Calu3 (cell line): ENCODE measurements at regions not wholly inside any gene's neighbourhood (a gene's known extent, or its start where the extent isn't known, plus 50 kb on each side); places are given as distances from the start of the nearest gene placed in this dataset.

Experiments used
- BruUV-seq: library from RNA; stranded (reverse); fragments of 400-500 nt; replicated peaks from 2 replicates; lab custom pipeline; 2021; lab: Mats Ljungman, UMichigan
- CTCF ChIA-PET: fragments of 300-600 bp; sonication (Branson Sonifier 250); formaldehyde crosslinking; loops from one replicate; lab custom pipeline; 2022; ENCODE audit warnings: antibody characterized with exemption; lab: Charles Lee
- DNase-seq: peaks from one replicate; pipeline ENCODE4 v3.0.0; 2022
- H3K27ac Mint-ChIP-seq: one replicate; pipeline ENCODE4 v1.8.0; 2022; ENCODE audit warnings: mixed read lengths; ENCODE audit not compliant: unreplicated experiment
- H3K27me3 Mint-ChIP-seq: one replicate; pipeline ENCODE4 v1.8.0; 2022; ENCODE audit warnings: mixed read lengths; ENCODE audit not compliant: unreplicated experiment
- H3K36me3 Mint-ChIP-seq: one replicate; pipeline ENCODE4 v1.8.0; 2022; ENCODE audit warnings: mild to moderate bottlenecking, moderate library complexity, mixed read lengths; ENCODE audit not compliant: insufficient read depth, unreplicated experiment
- H3K4me1 Mint-ChIP-seq: one replicate; pipeline ENCODE4 v1.8.0; 2022; ENCODE audit warnings: mild to moderate bottlenecking, low read depth, mixed read lengths; ENCODE audit not compliant: unreplicated experiment
- H3K4me3 Mint-ChIP-seq: one replicate; pipeline ENCODE4 v1.8.0; 2022; ENCODE audit warnings: mild to moderate bottlenecking, low read depth, moderate library complexity, mixed read lengths; ENCODE audit not compliant: unreplicated experiment
- H3K9me3 Mint-ChIP-seq: one replicate; pipeline ENCODE4 v1.8.0; 2022; ENCODE audit warnings: low read depth, mixed read lengths; ENCODE audit not compliant: unreplicated experiment
- intact Hi-C: fragments of 100-400 bp; cut with micrococcal nuclease; formaldehyde crosslinking; loops from one replicate; pipeline ENCODE4 v1.10.0; 2022; ENCODE audit not compliant: unreplicated experiment
- TF ChIP-seq, protein P1 (sequence below): fragments of 200-600 bp; IDR thresholded peaks from one replicate; pipeline ENCODE4 v1.8.0; 2022; ENCODE audit warnings: antibody characterized with exemption; ENCODE audit not compliant: unreplicated experiment

DNA sequence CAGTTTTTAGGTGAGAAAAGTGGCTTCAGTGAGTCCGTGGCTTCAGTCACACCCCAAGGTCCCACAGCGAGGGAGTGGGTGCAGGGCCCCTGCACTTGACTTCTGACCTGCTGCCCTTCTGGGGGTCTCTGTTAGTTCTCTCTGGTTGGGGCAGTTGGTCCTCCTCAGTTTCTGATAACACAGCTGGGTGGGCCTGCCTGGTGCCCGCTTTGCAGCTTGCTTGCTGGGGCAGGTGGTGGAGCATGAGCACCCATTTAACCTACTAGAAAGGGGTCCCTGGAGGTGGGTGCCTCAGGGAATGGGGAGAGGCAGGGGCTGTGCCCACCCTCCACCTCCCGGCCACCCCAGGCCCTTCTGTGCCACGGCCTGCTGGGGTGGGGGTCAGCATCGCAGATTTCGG, 83.2 kb downstream of the ASB1 start:
- TF ChIP-seq, protein P1, sequence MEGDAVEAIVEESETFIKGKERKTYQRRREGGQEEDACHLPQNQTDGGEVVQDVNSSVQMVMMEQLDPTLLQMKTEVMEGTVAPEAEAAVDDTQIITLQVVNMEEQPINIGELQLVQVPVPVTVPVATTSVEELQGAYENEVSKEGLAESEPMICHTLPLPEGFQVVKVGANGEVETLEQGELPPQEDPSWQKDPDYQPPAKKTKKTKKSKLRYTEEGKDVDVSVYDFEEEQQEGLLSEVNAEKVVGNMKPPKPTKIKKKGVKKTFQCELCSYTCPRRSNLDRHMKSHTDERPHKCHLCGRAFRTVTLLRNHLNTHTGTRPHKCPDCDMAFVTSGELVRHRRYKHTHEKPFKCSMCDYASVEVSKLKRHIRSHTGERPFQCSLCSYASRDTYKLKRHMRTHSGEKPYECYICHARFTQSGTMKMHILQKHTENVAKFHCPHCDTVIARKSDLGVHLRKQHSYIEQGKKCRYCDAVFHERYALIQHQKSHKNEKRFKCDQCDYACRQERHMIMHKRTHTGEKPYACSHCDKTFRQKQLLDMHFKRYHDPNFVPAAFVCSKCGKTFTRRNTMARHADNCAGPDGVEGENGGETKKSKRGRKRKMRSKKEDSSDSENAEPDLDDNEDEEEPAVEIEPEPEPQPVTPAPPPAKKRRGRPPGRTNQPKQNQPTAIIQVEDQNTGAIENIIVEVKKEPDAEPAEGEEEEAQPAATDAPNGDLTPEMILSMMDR = no peak
- Mint-ChIP-seq H3K4me1 (peaks cover 12% of the 10 kb centered on the region), H3K27ac (no peak overlapping the region), H3K4me3 (no peak overlapping the region), H3K9me3 (peaks cover 2% of the 10 kb centered on the region), H3K36me3 (peaks cover 4% of the 10 kb centered on the region), H3K27me3 (peaks cover 18% of the 10 kb centered on the region)
- CTCF ChIA-PET = no interaction called here
- no TSS peak for BruUV-seq
- intact Hi-C loops = no loop called here
- DNase-seq = no peak

DNA sequence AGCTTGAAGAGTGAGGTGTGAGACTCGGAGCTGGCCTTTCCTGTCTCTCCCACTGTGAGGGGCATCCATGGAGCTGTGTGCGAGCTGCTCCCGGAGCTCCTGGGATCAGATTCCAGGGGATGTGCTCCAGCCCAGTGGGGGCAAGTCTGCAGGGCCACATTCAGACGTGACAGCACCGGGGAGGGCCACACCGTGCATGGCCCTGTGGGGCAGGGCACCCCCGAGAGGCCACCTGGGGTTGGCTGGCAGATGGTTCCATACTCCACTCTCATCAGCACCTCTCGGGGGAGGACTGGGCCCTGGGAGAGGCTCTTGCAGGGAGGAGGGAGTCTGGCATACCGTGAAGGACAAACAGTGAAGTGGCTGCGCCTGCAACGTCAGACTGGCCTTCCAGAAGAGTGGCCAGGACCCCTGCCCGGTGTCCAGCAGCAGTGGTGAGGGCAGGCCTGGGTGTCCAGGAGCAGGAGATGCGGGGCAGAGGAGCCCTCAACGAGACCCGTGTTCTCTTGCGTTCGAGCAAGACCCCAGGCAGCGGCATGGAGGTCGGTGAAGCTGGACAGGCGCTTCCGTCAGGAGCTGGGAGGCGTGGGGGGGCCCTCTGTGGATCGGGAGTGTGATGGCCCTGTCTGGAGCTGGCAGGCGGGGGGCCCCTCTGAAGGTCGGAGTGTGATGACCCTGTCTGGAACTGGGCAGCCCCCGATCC, 84.3 kb downstream of the ASB1 start:
- CTCF ChIA-PET = no interaction called here

DNA sequence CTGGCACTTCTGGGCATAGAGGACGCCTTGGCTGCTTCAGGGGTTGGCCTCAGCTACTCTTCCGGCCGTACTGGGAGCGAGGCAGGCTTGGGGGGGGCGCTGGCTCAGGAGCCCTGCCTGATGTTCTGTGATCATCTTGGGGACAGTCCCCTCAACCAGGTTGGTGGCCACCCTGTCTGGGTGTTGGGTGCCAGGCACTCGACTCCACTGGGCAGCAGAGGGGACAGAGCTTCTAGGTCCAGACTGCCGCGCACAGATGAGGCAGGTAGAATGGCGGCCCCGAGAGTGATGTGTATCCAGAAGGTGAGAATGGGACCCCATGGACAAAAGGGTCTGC, 84.9 kb downstream of the ASB1 start:
- intact Hi-C loops = no loop called here
- no TSS peak for BruUV-seq
- peaks cover 4% of the 10 kb centered on the region for H3K36me3 Mint-ChIP-seq
- CTCF ChIA-PET = no interaction called here
- H3K4me3 Mint-ChIP-seq = no peak overlapping the region
- no peak overlapping the region for H3K27ac Mint-ChIP-seq
- TF ChIP-seq, protein P1 = no peak
- H3K27me3 Mint-ChIP-seq = peaks cover 17% of the 10 kb centered on the region
- H3K4me1 Mint-ChIP-seq = peaks cover 12% of the 10 kb centered on the region
- peaks cover 6% of the 10 kb centered on the region for H3K9me3 Mint-ChIP-seq
- DNase-seq = no peak

More for the DNA sequence above, 84.3 kb downstream of the ASB1 start:
- TF ChIP-seq, protein P1 = no peak
- no peak for DNase-seq
- BruUV-seq = no TSS peak
- H3K9me3 Mint-ChIP-seq = peaks cover 4% of the 10 kb centered on the region
- peaks cover 18% of the 10 kb centered on the region for H3K27me3 Mint-ChIP-seq
- no peak overlapping the region for H3K4me3 Mint-ChIP-seq
- H3K4me1 Mint-ChIP-seq = peaks cover 12% of the 10 kb centered on the region
- H3K36me3 Mint-ChIP-seq = peaks cover 4% of the 10 kb centered on the region
- H3K27ac Mint-ChIP-seq = no peak overlapping the region
- intact Hi-C loops = no loop called here

DNA sequence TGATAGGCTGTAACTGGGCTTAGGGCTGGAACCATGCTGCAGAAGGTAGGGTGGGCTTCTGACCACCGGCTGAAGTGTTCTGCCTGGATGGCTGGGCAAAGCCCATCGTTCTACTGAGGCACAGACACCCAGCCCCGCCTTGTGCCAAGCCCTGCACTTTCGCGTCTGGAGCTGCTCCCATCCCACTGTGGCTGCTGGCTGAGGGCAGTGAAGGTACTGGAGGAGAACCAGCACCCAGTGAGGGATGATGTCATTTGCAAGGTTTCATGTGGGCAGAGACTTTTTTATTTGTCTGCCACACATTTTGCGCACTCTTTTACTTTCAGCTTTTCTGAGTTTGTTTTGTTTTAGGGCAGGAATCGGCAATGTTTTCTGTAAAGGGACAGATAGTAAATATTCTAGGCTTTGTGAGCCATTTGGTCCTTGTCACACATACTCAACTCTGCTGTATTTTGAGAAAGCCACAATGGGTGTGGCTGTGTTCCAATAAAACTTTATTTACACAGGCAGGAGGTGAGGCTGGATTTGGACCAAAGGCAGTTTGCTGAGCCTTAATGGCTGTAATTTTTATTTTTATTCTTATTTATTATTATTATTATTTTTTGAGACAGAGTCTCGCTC, 85.6 kb downstream of the ASB1 start:
- Mint-ChIP-seq H3K4me3 (no peak overlapping the region), H3K27ac (no peak overlapping the region), H3K4me1 (peaks cover 7% of the 10 kb centered on the region), H3K9me3 (peaks cover 8% of the 10 kb centered on the region), H3K36me3 (peaks cover 4% of the 10 kb centered on the region), H3K27me3 (peaks cover 9% of the 10 kb centered on the region)
- CTCF ChIA-PET = interaction anchor here (1.5 kb wide), 1 partner anchor 273 kb away, joined by 6 read pairs; no protein-coding TSS in a partner anchor
- no peak for DNase-seq
- no TSS peak for BruUV-seq
- TF ChIP-seq, protein P1 = no peak
- intact Hi-C loops = no loop called here
